Endothelial cell of umbilical vein (primary cell): ENCODE measurements at regions not wholly inside any gene's neighbourhood (a gene's known extent, or its start where the extent isn't known, plus 50 kb on each side); places are given as distances from the start of the nearest gene placed in this dataset.

Experiments
- CTCF ChIP-seq, 2 donors: IDR thresholded peaks; 1 replicate in 1 of 2; 2 replicates in 1 of 2; pipeline ENCODE4 v1.5.1; 2011; ENCODE audit warnings: low read length in 2 of 2, mild to moderate bottlenecking in 2 of 2, moderate library complexity in 2 of 2, control low read depth in 1 of 2, inconsistent platforms in 1 of 2, low read depth in 1 of 2; ENCODE audit not compliant: insufficient read depth in 1 of 2; ENCODE audit errors: extremely low read depth in 1 of 2
- EZH2 ChIP-seq: IDR thresholded peaks from 2 replicates; pipeline ENCODE4 v1.6.1; 2012; ENCODE audit warnings: borderline replicate concordance, low read depth, mild to moderate bottlenecking, moderate library complexity, low read length, inconsistent platforms; ENCODE audit not compliant: severe bottlenecking
- GATA2 ChIP-seq: IDR thresholded peaks from 2 replicates; pipeline ENCODE4 v1.7.0; 2011; ENCODE audit warnings: low read depth, mild to moderate bottlenecking, moderate library complexity, mixed read lengths, low read length; ENCODE audit not compliant: insufficient read length, insufficient read depth
- POLR2A ChIP-seq: IDR thresholded peaks from 2 replicates; pipeline ENCODE4 v1.6.1; 2012; ENCODE audit warnings: low read depth, mild to moderate bottlenecking, control low read depth, low read length
- POLR2AphosphoS5 ChIP-seq: IDR thresholded peaks from 2 replicates; pipeline ENCODE4 v1.6.1; 2012; ENCODE audit warnings: low read depth, mild to moderate bottlenecking, control low read depth, low read length, moderate library complexity; ENCODE audit not compliant: insufficient read depth

DNA sequence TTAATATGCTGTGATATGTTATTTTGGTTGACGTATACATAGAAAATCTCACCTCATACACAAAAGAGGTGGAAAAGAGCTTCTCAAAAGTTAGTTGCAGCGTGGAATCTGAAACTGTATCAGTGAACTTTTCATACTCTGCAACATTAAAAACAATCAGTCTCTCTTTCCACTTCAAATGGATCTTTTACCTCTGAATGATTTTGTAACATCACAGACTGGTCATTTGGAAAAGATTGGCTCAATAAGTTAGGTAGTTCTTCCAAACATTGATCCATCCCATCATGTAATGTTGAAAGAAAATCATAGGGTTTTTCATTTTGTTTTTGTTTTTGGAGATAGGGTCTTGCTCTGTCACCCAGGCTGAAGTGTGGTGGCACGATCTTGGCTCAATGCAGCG lies 131.1 kb downstream of the AHR start:
- no peak for TF ChIP-seq POLR2AphosphoS5
- no peak for TF ChIP-seq CTCF (IDR thresholded peaks at IDR 0.05; ENCODE audit: extremely low read depth in 1 of 2, insufficient read depth in 1 of 2, low read depth in 1 of 2, low read length in 2 of 2)
- TF ChIP-seq POLR2A = no peak
- TF ChIP-seq EZH2 = no peak
- no peak for TF ChIP-seq GATA2
